Activated T-helper 2 cell treated with anti-CD3 and anti-CD28 coated beads, Interferon-gamma antibody, Interleukin-2, Interleukin-4, amounts not matched to agents 10 μg/mL and 5 μg/mL and 100 μg/mL, durations not matched to agents 14 hours and 24 hours and 36 hours (primary cell): ENCODE measurements at regions not wholly inside any gene's neighbourhood (a gene's known extent, or its start where the extent isn't known, plus 50 kb on each side); places are given as distances from the start of the nearest gene placed in this dataset.
"Not testable (repeated sequence)": the region's sequence is repeated elsewhere in the genome, so short reads cannot be mapped to it uniquely, and the experiment has no call there.

Source experiments
- DNase-seq: peaks from one replicate; pipeline ENCODE4 v3.0.0; 2021; ENCODE audit warnings: low spot score
- H3K27ac Mint-ChIP-seq: one replicate; pipeline ENCODE4 v1.8.0; 2021; ENCODE audit warnings: mixed read lengths
- H3K27me3 Mint-ChIP-seq: one replicate; pipeline ENCODE4 v1.8.0; 2021; ENCODE audit warnings: low read depth, mixed read lengths
- H3K36me3 Mint-ChIP-seq: one replicate; pipeline ENCODE4 v1.8.0; 2021; ENCODE audit warnings: low read depth, mixed read lengths
- H3K4me1 Mint-ChIP-seq: one replicate; pipeline ENCODE4 v1.8.0; 2021; ENCODE audit warnings: low read depth, mixed read lengths
- H3K4me3 Mint-ChIP-seq: one replicate; pipeline ENCODE4 v1.8.0; 2021; ENCODE audit warnings: low read depth, mild to moderate bottlenecking, moderate library complexity, mixed read lengths
- H3K9me3 Mint-ChIP-seq: one replicate; pipeline ENCODE4 v1.8.0; 2021; ENCODE audit warnings: mixed read lengths
- intact Hi-C: fragments of 100-400 bp; cut with micrococcal nuclease; formaldehyde crosslinking; loops from one replicate; pipeline ENCODE4 v1.15.1; 2023

DNA sequence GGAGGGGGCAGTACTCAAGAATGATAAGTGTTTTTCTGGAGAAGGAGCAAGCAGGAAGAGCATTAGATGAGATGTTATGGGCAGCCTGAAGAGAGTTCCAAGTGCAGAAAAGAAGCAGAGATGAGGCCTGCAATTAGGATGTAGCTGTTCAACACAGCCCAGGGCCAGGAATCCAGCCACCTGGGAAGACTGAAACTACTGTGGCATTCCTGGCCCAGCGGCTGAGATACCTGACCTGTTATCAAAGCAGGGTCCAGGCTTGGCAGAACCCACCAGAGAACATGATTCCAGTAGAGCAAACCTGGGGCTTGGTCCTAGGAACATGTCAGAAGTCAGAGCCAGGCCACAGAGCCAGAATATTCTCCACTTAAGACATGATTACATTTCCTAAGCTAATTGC lies 73.3 kb upstream of the LRCH1 start:
- no peaks in the 10 kb centered on the region for H3K27me3 Mint-ChIP-seq
- no peak for DNase-seq
- peaks cover 3% of the 10 kb centered on the region for H3K36me3 Mint-ChIP-seq
- no peak overlapping the region for H3K4me3 Mint-ChIP-seq
- H3K4me1 Mint-ChIP-seq: no peaks in the 10 kb centered on the region
- intact Hi-C loops: no loop called here
- H3K9me3 Mint-ChIP-seq: peaks cover 14% of the 10 kb centered on the region
- H3K27ac Mint-ChIP-seq: no peak overlapping the region

DNA sequence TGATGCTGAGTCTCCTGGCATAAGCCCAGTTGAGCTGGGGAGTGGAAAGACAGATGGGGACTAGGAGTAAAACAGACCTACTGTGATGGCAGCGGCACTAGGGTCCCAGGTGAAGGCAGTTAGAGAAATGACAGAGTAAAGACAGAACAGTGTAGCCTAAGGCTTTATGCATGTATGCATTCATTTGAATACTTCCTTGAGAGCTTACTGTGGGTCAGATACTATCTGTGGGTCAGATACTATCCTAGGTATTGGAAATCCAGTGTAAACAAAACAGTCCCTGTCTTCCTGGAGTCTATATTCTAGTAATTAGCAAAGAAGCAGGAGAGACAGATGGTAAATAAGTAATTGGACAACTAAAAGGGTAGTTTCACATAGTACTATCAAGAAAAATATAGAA lies 73.7 kb upstream of the LRCH1 start:
- intact Hi-C loops: no loop called here
- no peak overlapping the region for H3K4me3 Mint-ChIP-seq
- H3K27ac Mint-ChIP-seq: no peak overlapping the region
- H3K36me3 Mint-ChIP-seq: no peaks in the 10 kb centered on the region
- peaks cover 10% of the 10 kb centered on the region for H3K9me3 Mint-ChIP-seq
- no peaks in the 10 kb centered on the region for H3K4me1 Mint-ChIP-seq
- H3K27me3 Mint-ChIP-seq: no peaks in the 10 kb centered on the region
- no peak for DNase-seq

GRCh38 chr13:46478651-46479050 lies 74.3 kb upstream of the LRCH1 start:
- intact Hi-C loops: no loop called here
- Mint-ChIP-seq H3K9me3 (peaks cover 8% of the 10 kb centered on the region), H3K27ac (no peak overlapping the region), H3K27me3 (no peaks in the 10 kb centered on the region), H3K4me1 (no peaks in the 10 kb centered on the region), H3K4me3 (no peak overlapping the region), H3K36me3 (no peaks in the 10 kb centered on the region)
- no peak for DNase-seq

DNA sequence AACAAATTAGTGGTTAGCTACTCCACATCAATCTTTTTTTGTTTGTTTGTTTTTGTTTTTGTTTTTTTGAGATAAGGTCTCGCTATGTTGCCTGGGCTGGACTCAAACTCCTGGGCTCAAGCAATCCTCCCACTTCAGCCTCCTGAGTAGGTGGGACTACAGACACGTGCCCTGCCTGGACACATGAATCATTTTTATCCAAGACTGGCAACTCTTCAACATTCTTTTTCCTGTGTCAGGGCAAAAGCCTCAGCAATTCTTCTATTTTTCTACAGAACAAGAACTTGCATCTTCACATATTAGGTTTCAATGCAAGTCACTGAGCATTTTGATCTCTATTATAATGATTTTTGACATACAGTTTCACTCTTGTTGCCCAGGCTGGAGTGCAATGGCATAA lies 76.8 kb upstream of the LRCH1 start:
- no peak overlapping the region for H3K4me3 Mint-ChIP-seq
- intact Hi-C loops: no loop called here
- H3K4me1 Mint-ChIP-seq: no peaks in the 10 kb centered on the region
- DNase-seq: no peak
- no peaks in the 10 kb centered on the region for H3K36me3 Mint-ChIP-seq
- H3K27me3 Mint-ChIP-seq: no peaks in the 10 kb centered on the region
- H3K27ac Mint-ChIP-seq: no peak overlapping the region
- no peaks in the 10 kb centered on the region for H3K9me3 Mint-ChIP-seq

GRCh38 chr13:46475541-46475991 lies 77.4 kb upstream of the LRCH1 start:
- intact Hi-C loops: no loop called here
- Mint-ChIP-seq H3K27me3 (no peaks in the 10 kb centered on the region), H3K36me3 (no peaks in the 10 kb centered on the region), H3K27ac (no peak overlapping the region), H3K4me1 (no peaks in the 10 kb centered on the region), H3K9me3 (no peaks in the 10 kb centered on the region), H3K4me3 (no peak overlapping the region)
- no peak for DNase-seq

GRCh38 chr13:46473806-46474205 lies 79.2 kb upstream of the LRCH1 start:
- Mint-ChIP-seq H3K36me3 (no peaks in the 10 kb centered on the region), H3K4me3 (no peak overlapping the region), H3K27me3 (no peaks in the 10 kb centered on the region), H3K27ac (no peak overlapping the region), H3K4me1 (no peaks in the 10 kb centered on the region), H3K9me3 (no peaks in the 10 kb centered on the region)
- intact Hi-C loops: no loop called here
- no peak for DNase-seq

DNA sequence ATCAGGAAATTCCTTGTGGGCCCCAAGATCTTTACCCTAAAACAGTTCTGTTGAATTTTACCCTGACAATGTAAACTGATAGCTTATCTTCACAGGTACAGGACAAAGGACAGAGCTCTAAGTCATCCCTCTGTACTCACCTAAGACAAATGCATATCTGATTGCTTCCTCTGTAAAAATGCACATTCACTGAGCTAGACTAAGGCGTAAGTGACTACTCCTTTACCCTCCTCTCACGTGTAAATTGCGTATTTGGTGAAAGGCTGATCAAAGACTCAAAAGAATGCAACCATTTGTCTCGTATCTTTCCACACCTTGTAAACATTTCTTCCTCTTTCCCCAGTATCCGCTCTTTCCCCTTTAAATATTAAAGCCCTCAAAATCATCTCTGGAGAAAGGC lies 80.6 kb upstream of the LRCH1 start:
- Mint-ChIP-seq H3K36me3 (no peaks in the 10 kb centered on the region), H3K9me3 (no peaks in the 10 kb centered on the region), H3K27ac (no peak overlapping the region), H3K4me1 (no peaks in the 10 kb centered on the region), H3K4me3 (no peak overlapping the region), H3K27me3 (no peaks in the 10 kb centered on the region)
- DNase-seq: no peak
- intact Hi-C loops: no loop called here

DNA sequence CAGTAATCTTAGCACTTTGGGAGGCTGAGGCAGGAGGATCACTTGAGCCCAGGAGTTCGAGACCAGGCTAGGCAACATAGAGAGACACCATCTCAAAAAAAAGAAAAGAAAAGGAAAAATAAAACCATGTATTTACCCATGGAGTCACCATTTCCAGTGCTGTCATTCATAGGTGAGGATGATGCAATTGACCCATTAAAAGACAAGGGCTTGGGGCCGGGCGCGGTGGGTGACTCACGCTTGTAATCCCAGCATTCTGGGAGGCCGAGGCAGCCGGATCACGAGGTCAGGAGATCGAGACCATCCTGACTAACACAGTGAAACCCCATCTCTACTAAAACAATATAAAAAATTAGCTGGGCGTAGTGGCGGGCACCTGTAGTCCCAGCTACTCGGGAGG lies 82.6 kb upstream of the RUBCNL start:
- H3K9me3 Mint-ChIP-seq, H3K36me3 Mint-ChIP-seq, H3K4me1 Mint-ChIP-seq, intact Hi-C loops, H3K4me3 Mint-ChIP-seq, H3K27ac Mint-ChIP-seq, DNase-seq, H3K27me3 Mint-ChIP-seq: not testable (repeated sequence)

DNA sequence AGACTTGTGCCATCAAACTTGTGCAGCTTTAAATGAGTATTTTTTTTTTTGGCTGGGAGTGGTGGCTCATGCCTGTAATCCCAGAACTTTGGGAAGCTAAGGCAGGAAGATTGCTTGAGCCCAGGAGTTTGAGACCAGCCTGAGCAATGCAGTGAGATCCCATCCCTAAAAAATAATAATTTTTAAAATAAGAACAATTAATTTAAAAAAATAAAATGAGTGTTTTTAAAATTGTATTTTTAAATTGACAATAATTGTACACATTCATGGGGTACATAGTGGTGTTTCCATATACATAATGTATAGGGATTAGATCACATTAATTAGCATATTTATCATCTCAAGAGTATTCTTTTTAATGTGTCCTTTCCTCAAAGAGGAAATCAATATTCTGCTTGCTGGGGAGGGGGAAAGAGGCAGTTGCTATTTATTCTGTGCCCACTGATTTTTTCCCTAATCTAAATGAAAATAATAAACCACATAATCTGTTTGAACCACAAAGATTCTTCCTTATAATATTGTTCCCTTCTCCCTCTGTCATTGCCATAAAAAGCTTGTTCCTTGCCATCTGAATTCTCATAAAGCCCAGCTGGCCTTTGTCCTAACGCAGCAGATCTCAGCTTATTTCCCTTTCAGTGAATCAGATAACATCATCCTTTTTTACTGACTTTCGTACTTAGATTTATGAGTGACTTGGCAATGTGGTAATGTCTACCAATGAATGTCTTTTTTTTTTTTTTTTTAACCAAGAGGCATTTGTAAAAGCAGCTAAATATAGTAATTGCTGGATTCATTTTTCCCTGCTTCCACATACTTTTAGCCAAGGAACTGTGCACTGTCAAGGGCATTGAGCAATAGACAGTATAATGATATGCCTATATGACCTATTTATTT lies 81.8 kb upstream of the RUBCNL start:
- H3K9me3 Mint-ChIP-seq: no peaks in the 10 kb centered on the region
- no peak overlapping the region for H3K4me3 Mint-ChIP-seq
- H3K4me1 Mint-ChIP-seq: no peaks in the 10 kb centered on the region
- intact Hi-C loops: no loop called here
- H3K27ac Mint-ChIP-seq: no peak overlapping the region
- H3K27me3 Mint-ChIP-seq: no peaks in the 10 kb centered on the region
- H3K36me3 Mint-ChIP-seq: no peaks in the 10 kb centered on the region
- no peak for DNase-seq

DNA sequence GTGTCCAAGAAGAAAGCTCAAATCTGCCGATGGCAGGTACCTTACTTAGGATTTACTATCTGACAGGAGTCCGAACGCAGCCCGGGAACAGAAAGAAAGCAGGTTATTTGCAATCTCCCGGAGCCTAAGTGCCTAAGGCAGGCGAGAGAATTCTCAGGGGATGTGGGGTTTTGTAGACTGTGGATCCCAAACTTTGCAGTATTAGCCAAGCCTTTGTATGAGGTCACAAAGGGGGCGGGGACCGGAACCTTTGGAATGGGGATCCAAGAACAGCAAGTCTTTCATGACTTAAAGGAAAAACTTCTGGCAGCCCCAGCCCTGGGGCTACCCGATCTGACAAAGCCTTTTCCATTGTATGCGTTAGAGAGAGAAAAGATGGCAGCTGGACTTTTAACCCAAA lies 80.6 kb upstream of the RUBCNL start:
- H3K36me3 Mint-ChIP-seq, H3K9me3 Mint-ChIP-seq, intact Hi-C loops: not testable (repeated sequence)

GRCh38 chr13:46466074-46466473 lies 79.0 kb upstream of the RUBCNL start:
- H3K9me3 Mint-ChIP-seq, H3K27ac Mint-ChIP-seq, DNase-seq, H3K36me3 Mint-ChIP-seq, intact Hi-C loops, H3K27me3 Mint-ChIP-seq, H3K4me3 Mint-ChIP-seq, H3K4me1 Mint-ChIP-seq: not testable (repeated sequence)

More for the DNA sequence above, 80.6 kb upstream of the RUBCNL start:
- H3K27ac Mint-ChIP-seq, H3K4me1 Mint-ChIP-seq, DNase-seq, H3K27me3 Mint-ChIP-seq, H3K4me3 Mint-ChIP-seq: not testable (repeated sequence)

GRCh38 chr13:46463719-46464118 lies 76.7 kb upstream of the RUBCNL start:
- intact Hi-C loops: no loop called here
- Mint-ChIP-seq H3K27ac (no peak overlapping the region), H3K4me3 (no peak overlapping the region), H3K9me3 (peaks cover 5% of the 10 kb centered on the region), H3K36me3 (no peaks in the 10 kb centered on the region), H3K4me1 (no peaks in the 10 kb centered on the region), H3K27me3 (no peaks in the 10 kb centered on the region)
- DNase-seq: no peak

- intact Hi-C loops, H3K36me3 Mint-ChIP-seq, H3K4me3 Mint-ChIP-seq, H3K4me1 Mint-ChIP-seq, H3K9me3 Mint-ChIP-seq, H3K27ac Mint-ChIP-seq, H3K27me3 Mint-ChIP-seq, DNase-seq: not testable (repeated sequence)
Observed at GRCh38 chr13:46460223-46460622, 73.2 kb upstream of the RUBCNL start.

DNA sequence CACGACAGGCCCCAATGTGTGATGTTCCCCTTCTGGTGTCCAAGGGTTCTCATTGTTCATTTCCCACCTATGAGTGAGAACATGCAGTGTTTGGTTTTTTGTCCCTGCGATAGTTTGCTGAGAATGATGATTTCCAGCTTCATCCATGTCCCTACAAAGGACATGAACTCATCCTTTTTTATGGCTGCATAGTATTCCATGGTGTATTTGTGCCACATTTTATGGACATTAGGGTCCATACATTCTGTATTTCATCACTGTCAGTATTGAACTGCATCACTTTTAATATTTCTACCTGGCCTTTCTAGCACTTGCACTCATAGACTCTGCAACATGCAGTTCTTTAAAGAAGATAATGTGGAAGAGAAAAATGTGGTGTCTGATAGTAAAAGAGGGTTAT lies 70.2 kb upstream of the RUBCNL start:
- H3K36me3 Mint-ChIP-seq, H3K27ac Mint-ChIP-seq, H3K9me3 Mint-ChIP-seq, H3K27me3 Mint-ChIP-seq, H3K4me3 Mint-ChIP-seq, intact Hi-C loops, H3K4me1 Mint-ChIP-seq, DNase-seq: not testable (repeated sequence)
